Hematopoietic multipotent progenitor cell (in vitro differentiated cells): ENCODE measurements at regions not wholly inside any gene's neighbourhood (a gene's known extent, or its start where the extent isn't known, plus 50 kb on each side); places are given as distances from the start of the nearest gene placed in this dataset.

ENCODE experiments used
- DNase-seq, 3 donors: peaks; one replicate each; pipeline ENCODE4 v3.0.0-alpha.2; 2011 to 2015; ENCODE audit warnings: low read depth in 2 of 3, low spot score in 2 of 3

GRCh38 chr2:7974936-7975335 is 706.9 kb upstream of the ID2 start:
- DNase-seq, result no peak

- no peak for DNase-seq
Observed at GRCh38 chr2:7976206-7976605, 705.6 kb upstream of the ID2 start.

- DNase-seq, result no peak
Observed at GRCh38 chr2:7977981-7978380, 703.9 kb upstream of the ID2 start.

DNA sequence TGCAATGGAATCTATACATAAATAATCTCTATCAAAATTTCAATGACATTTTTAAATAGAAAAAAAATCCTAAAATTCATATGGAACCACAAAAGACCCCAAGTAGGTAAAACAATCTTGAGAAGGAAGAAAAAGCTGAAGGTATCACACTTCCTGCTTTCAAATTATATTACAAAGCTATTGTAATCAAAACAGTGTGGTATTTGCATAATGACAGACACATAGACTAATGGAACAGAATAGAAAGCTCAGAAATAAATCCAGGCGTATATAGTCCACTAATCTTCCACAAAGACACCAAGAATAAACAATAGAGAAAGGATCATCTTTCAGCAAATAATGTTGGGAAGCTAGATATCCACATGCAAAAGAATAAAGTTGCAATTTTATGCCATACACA is 699.8 kb upstream of the ID2 start:
- DNase-seq, result no peak

- no peak for DNase-seq
Observed at GRCh38 chr2:7983451-7983850, 698.4 kb upstream of the ID2 start.

- DNase-seq, result no peak
Observed at GRCh38 chr2:7983912-7984311, 697.9 kb upstream of the ID2 start.

DNA sequence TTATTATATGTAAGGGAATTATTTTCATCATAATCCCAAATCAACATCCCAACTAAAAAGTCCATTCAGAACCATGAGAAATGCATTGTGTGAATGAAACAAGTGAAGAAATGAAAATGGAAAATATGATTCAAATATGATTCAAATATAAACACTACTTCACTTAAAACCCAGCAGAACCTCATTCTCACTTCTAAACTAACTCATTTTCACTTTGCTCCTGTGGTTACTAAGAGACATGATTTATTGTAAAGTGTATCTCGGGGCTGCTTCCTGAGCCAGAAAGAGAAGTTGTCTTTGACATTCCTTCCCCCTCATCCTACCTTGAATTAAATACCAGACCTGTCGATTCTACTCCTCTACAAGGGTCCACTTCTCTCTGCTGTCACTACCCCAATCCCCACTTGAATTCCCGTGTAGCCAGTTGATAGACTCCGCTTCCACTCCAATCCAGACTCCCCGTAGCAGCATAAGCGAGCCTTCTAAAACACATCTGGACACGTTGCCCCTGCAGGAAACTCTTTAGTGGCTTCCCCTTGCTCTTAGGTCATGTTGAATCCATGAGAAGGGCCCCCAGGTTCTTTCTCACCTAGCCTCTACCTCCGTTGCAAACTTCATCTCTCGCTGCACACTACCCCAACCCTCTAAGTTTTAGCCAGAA is 697.0 kb upstream of the ID2 start:
- DNase-seq, result peak in 2 of 3 donors; percentile 58 to 90

DNA sequence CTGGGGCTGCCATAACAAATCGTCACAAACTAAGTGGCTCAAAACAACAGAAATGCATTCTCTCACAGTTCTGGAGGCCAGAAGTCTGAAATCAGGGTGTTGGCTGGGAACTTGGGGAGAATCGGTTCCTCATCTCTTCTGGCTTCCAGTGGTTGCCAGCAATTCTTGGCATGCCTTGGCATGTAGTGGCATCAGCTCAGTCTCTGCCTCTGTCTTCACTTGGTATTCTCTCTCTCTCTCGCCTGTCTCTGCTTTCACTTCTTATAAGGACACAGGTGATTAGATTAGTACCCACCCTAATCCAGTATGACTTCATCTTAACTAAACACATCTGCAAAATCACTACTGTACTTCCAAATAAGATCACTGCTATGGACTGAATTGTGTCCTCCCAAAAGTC is 695.4 kb upstream of the ID2 start:
- no peak for DNase-seq

- no peak for DNase-seq
Observed at GRCh38 chr2:7987992-7988391, 693.9 kb upstream of the ID2 start.

DNA sequence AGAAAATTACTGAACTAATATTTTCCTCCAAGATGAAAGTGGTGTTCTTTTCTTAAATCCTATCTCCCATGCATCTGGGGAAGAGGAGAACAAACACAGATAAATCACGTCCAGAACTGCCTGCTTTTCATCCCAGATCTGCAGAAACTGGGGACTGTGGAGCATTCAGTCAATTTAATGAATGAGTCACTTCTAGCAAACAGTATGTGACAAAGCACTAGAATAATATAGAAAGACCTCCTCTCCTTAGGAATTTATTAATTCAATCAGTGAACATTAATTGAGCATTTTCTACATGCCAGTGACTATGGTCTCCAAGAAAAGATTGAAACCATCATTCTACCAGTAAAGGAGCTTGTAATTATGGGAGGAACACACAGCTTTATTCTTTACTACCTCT is 693.4 kb upstream of the ID2 start:
- DNase-seq, result no peak

DNA sequence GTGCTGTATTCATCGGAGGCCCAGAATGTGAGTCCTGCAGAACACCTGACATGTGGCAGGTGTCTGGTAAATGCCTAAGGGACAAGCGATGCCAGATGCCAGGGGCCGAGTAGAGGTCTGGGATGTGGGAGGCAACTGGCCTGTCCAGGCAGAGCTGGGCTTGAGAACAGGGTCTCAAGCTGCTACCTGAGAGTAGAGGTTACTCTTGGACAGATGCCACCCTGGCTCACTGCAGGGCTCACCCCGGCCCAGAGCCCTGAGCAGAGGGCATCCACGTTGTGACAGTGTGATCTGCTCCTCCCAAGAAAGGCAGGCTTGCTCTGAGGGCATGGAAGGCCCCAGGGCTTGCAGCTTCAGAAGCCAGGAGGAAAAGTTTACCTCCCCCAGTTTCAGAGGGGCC is 692.0 kb upstream of the ID2 start:
- no peak for DNase-seq

DNA sequence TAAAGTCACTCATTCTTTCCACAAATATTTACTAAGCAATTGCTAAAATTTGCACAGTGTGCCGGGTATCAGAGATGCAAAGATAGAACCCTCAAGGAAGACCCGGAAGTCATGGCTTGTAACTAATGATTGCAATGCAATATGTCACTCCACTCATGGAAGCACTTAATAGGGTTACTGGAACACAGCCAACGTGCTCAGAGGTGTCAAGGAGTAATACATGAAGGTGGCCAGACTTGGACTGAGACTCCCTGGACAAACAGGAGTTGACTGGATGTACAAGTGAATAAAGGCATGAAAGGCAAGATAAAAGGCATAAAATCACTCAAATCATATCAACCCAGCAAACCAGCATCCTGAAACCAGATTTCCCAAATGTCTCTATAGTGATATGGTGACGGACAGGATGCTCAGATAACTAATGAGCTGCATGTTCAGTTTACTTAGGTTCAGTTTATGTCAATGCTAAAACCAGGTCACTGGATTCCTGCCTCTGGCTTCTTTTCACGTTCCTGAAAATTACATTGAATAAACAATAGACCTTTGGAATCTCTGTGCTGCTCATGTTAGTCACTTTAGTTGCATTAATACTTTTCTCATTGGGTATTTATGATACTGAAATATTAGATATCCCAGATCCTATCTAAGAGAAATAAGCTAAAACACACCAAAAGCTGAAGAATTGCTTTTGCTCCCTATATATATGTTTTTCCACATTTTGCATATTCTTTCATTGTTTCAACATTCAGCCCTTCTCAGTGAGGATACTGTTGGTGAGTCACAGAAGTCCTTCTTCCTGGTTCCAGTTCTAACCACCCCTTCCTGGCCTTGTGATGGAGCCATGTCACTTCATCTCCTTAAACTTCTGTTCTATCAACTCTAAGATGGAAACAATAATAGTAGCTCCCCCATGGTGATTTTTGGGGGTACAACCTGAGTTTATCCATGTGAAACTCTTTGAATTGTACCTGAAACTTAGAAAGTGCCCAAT is 688.9 kb upstream of the ID2 start:
- DNase-seq, result no peak

- DNase-seq, result no peak
Observed at GRCh38 chr2:7994397-7994951, 687.4 kb upstream of the ID2 start.

- peak in 1 of 3 donors; percentile 31 for DNase-seq
Observed at GRCh38 chr2:7997279-7997678, 684.6 kb upstream of the ID2 start.

- DNase-seq, result no peak
Observed at GRCh38 chr2:7999683-8000476, 682.0 kb upstream of the ID2 start.

- DNase-seq, result peak in 1 of 3 donors; percentile 19
Observed at GRCh38 chr2:8000870-8001269, 681.0 kb upstream of the ID2 start.

DNA sequence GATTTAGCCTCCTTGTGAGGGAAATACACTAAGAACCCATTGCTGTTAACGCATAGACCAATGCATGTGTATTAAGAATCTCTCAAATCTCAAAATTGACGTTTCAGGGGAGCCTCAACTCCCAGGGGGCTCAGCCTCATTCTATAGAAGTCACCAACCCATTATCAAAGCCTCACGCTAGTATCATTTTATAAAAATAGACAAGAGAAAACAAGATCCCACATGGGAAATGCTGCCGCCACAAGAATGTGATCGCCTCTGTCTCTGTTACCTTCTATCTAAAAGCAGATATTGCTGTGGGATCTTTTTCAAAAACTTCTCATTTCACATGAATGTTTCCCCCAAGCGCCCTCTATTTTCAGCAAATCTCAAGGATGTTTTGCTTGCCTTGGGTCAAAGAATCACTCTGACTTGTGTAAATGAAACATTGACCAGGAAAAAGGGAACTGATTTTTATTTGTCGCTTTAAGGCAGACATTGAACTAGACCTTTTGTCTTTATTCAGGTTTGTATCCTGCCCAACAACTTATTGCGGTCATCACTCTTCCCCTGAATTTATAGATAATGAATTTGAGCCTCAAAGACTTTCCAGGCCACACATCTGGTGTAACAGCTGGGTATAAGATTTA is 679.0 kb upstream of the ID2 start:
- DNase-seq, result no peak

- DNase-seq, result peak in 1 of 3 donors; percentile 9
Observed at GRCh38 chr2:8003462-8004075, 678.3 kb upstream of the ID2 start.

- DNase-seq, result peak in 2 of 3 donors; percentile 59 to 67
Observed at GRCh38 chr2:8004250-8004681, 677.6 kb upstream of the ID2 start.

- DNase-seq, result no peak
Observed at GRCh38 chr2:8006181-8006580, 675.7 kb upstream of the ID2 start.
